Astrocyte (in vitro differentiated cells and primary cell): ENCODE measurements at regions not wholly inside any gene's neighbourhood (a gene's known extent, or its start where the extent isn't known, plus 50 kb on each side); places are given as distances from the start of the nearest gene placed in this dataset.

ENCODE experiments used
- DNase-seq: peaks from one replicate; pipeline ENCODE4 v3.0.0-alpha.2; 2010; ENCODE audit warnings: low read depth
- FAIRE-seq: peaks from 2 replicates; lab custom pipeline; 2011; peaks lifted over from hg19 to GRCh38; lab: Jason Lieb, UNC
- H2AFZ ChIP-seq: 2 replicates; pipeline ENCODE4 v1.6.0; 2012; ENCODE audit warnings: low read depth, low read length, inconsistent platforms
- H3K27ac ChIP-seq: 2 replicates; pipeline ENCODE4 v1.5.1; 2011; ENCODE audit warnings: low read depth, low read length, inconsistent platforms
- H3K27me3 ChIP-seq: 2 replicates; pipeline ENCODE4 v1.6.0; 2011; ENCODE audit warnings: low read length, inconsistent platforms; ENCODE audit not compliant: insufficient read depth
- H3K36me3 ChIP-seq: 2 replicates; pipeline ENCODE4 v1.5.1; 2011; ENCODE audit warnings: low read length, inconsistent platforms; ENCODE audit not compliant: insufficient read depth
- H3K4me1 ChIP-seq: 2 replicates; pipeline ENCODE4 v1.5.1; 2011; ENCODE audit warnings: low read length, inconsistent platforms; ENCODE audit not compliant: insufficient read depth
- H3K4me2 ChIP-seq: 2 replicates; pipeline ENCODE4 v1.6.0; 2012; ENCODE audit warnings: low read length, inconsistent platforms
- H3K4me3 ChIP-seq: 2 replicates; pipeline ENCODE4 v1.5.1; 2011; ENCODE audit warnings: low read depth, mild to moderate bottlenecking, low read length, inconsistent platforms; ENCODE audit not compliant: insufficient read depth
- H3K79me2 ChIP-seq: 2 replicates; pipeline ENCODE4 v1.6.0; 2012; ENCODE audit warnings: mild to moderate bottlenecking, low read length, inconsistent platforms; ENCODE audit not compliant: insufficient read depth
- H3K9ac ChIP-seq: 2 replicates; pipeline ENCODE4 v1.6.0; 2012; ENCODE audit warnings: mild to moderate bottlenecking, low read length, inconsistent platforms
- H3K9me3 ChIP-seq: 2 replicates; pipeline ENCODE4 v1.5.1; 2012; ENCODE audit warnings: low read depth, mild to moderate bottlenecking, low read length, inconsistent platforms; ENCODE audit not compliant: insufficient read depth
- H4K20me1 ChIP-seq: 2 replicates; pipeline ENCODE4 v1.6.0; 2012; ENCODE audit warnings: low read length, inconsistent platforms; ENCODE audit not compliant: insufficient read depth
- H3K27ac Mint-ChIP-seq: one replicate; pipeline ENCODE4 v1.8.0; 2021; ENCODE audit warnings: mild to moderate bottlenecking, mixed read lengths; ENCODE audit not compliant: unreplicated experiment
- H3K27me3 Mint-ChIP-seq: one replicate; pipeline ENCODE4 v1.8.0; 2021; ENCODE audit warnings: low read depth, mixed read lengths; ENCODE audit not compliant: unreplicated experiment
- H3K36me3 Mint-ChIP-seq: one replicate; pipeline ENCODE4 v1.8.0; 2021; ENCODE audit warnings: low read depth, mixed read lengths; ENCODE audit not compliant: unreplicated experiment
- H3K4me1 Mint-ChIP-seq: one replicate; pipeline ENCODE4 v1.8.0; 2021; ENCODE audit warnings: low read depth, mixed read lengths; ENCODE audit not compliant: unreplicated experiment
- H3K4me3 Mint-ChIP-seq: one replicate; pipeline ENCODE4 v1.8.0; 2021; ENCODE audit warnings: mild to moderate bottlenecking, moderate library complexity, mixed read lengths; ENCODE audit not compliant: unreplicated experiment
- H3K9me3 Mint-ChIP-seq: one replicate; pipeline ENCODE4 v1.8.0; 2021; ENCODE audit warnings: mild to moderate bottlenecking, mixed read lengths; ENCODE audit not compliant: unreplicated experiment
- CTCF ChIP-seq: IDR thresholded peaks from 2 replicates; pipeline ENCODE4 v1.5.1; 2011; ENCODE audit warnings: low read depth, mild to moderate bottlenecking, inconsistent platforms, low read length, moderate library complexity; ENCODE audit not compliant: insufficient read depth
- EZH2 ChIP-seq: IDR thresholded peaks from 2 replicates; pipeline ENCODE4 v1.6.1; 2012; ENCODE audit warnings: mild to moderate bottlenecking, low read length, inconsistent platforms; ENCODE audit not compliant: insufficient read depth

- H3K4me2 ChIP-seq: no peak overlapping the region
- no peak overlapping the region for H2AFZ ChIP-seq
- peaks cover 71% of the 10 kb centered on the region for H3K79me2 ChIP-seq
- no peaks in the 10 kb centered on the region for H3K36me3 ChIP-seq
- no peak overlapping the region for H3K27ac Mint-ChIP-seq
- no peak overlapping the region for H3K4me3 Mint-ChIP-seq
- peaks cover 78% of the 10 kb centered on the region for H4K20me1 ChIP-seq
- H3K36me3 Mint-ChIP-seq: peaks cover 23% of the 10 kb centered on the region
- no peak for TF ChIP-seq CTCF
- no peak for TF ChIP-seq EZH2
- no peak overlapping the region for H3K4me3 ChIP-seq
- peaks cover 21% of the 10 kb centered on the region for H3K4me1 Mint-ChIP-seq
- no peaks in the 10 kb centered on the region for H3K27me3 Mint-ChIP-seq
- H3K9me3 Mint-ChIP-seq: no peaks in the 10 kb centered on the region
- no peak for FAIRE-seq
- H3K4me1 ChIP-seq: no peaks in the 10 kb centered on the region
- no peak for DNase-seq
- H3K9ac ChIP-seq: no peak overlapping the region
- no peaks in the 10 kb centered on the region for H3K9me3 ChIP-seq
- H3K27me3 ChIP-seq: no peaks in the 10 kb centered on the region
- H3K27ac ChIP-seq: no peak overlapping the region
These were observed 108.4 kb downstream of the RPL27A start for GRCh38 chr11:8790968-8791367.

- Histone ChIP-seq H3K4me2 (no peak overlapping the region), H4K20me1 (peaks cover 67% of the 10 kb centered on the region), H3K79me2 (peaks cover 60% of the 10 kb centered on the region), H2AFZ (no peak overlapping the region), H3K27ac (no peak overlapping the region), H3K4me1 (no peaks in the 10 kb centered on the region), H3K9ac (no peak overlapping the region), H3K4me3 (no peak overlapping the region), H3K36me3 (peaks cover under 1% of the 10 kb centered on the region), H3K27me3 (no peaks in the 10 kb centered on the region), H3K9me3 (no peaks in the 10 kb centered on the region)
- Mint-ChIP-seq H3K4me1 (peaks cover 13% of the 10 kb centered on the region), H3K27ac (no peak overlapping the region), H3K4me3 (no peak overlapping the region), H3K27me3 (no peaks in the 10 kb centered on the region), H3K36me3 (peaks cover 30% of the 10 kb centered on the region), H3K9me3 (no peaks in the 10 kb centered on the region)
- FAIRE-seq (no peak), DNase-seq (no peak)
- TF ChIP-seq EZH2 (no peak), CTCF (no peak)
These were observed 110.1 kb downstream of the RPL27A start for GRCh38 chr11:8792710-8793109.

- no peaks in the 10 kb centered on the region for H3K27me3 Mint-ChIP-seq
- peaks cover 65% of the 10 kb centered on the region for H4K20me1 ChIP-seq
- no peaks in the 10 kb centered on the region for H3K9me3 Mint-ChIP-seq
- no peaks in the 10 kb centered on the region for H3K27me3 ChIP-seq
- H2AFZ ChIP-seq: no peak overlapping the region
- no peak overlapping the region for H3K27ac Mint-ChIP-seq
- no peaks in the 10 kb centered on the region for H3K4me1 ChIP-seq
- no peak overlapping the region for H3K4me3 Mint-ChIP-seq
- peaks cover 12% of the 10 kb centered on the region for H3K4me1 Mint-ChIP-seq
- no peak for FAIRE-seq
- H3K27ac ChIP-seq: no peak overlapping the region
- H3K9me3 ChIP-seq: no peaks in the 10 kb centered on the region
- no peak overlapping the region for H3K4me3 ChIP-seq
- H3K9ac ChIP-seq: no peak overlapping the region
- no peak for DNase-seq
- no peak overlapping the region for H3K4me2 ChIP-seq
- no peak for TF ChIP-seq CTCF
- TF ChIP-seq EZH2: no peak
- H3K79me2 ChIP-seq: peaks cover 60% of the 10 kb centered on the region
- H3K36me3 Mint-ChIP-seq: peaks cover 31% of the 10 kb centered on the region
- peaks cover 3% of the 10 kb centered on the region for H3K36me3 ChIP-seq
These were observed 110.7 kb downstream of the RPL27A start for GRCh38 chr11:8793114-8793777.
